ENCODE measurements at regions not wholly inside any gene's neighbourhood (a gene's known extent, or its start where the extent isn't known, plus 50 kb on each side); places are given as distances from the start of the nearest gene placed in this dataset.

DNA sequence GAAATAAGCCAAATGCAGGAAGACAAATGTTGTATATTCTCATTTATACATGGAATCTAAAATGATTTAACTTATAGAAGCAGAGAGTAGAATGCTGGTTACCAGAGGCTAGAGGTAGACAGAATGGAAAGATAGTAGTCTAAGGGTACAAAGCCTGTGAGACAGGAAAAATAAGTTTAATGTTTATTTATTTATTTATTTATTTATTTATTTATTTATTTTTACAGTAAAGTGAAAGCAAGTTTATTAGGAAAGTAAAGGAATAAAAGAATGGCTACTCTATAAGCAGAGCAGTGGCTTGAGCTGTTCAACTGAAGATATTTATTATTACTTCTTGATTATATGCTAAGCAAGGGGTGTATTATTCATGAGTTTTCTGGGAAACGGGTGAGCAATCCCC lies 203.2 kb downstream of the LAS1L start:
- Histone ChIP-seq H3K36me3 (ENCODE audit: insufficient read depth) (no peaks in the 10 kb centered on the region), H3K79me2 (replicated peaks; ENCODE audit: insufficient read depth) (no peaks in the 10 kb centered on the region), H3K4me2 (no peak overlapping the region), H3F3A (replicated peaks; ENCODE audit: low read depth) (no peaks in the 10 kb centered on the region), H3K4me1 (ENCODE audit: insufficient read depth) (no peaks in the 10 kb centered on the region), H2AFZ (no peak overlapping the region), H3K4me3 (no peak overlapping the region), H4K20me1 (replicated peaks; ENCODE audit: insufficient read depth) (no peaks in the 10 kb centered on the region), H3K9me2 (ENCODE audit: insufficient read depth) (no peaks in the 10 kb centered on the region), H3K27ac (ENCODE audit: low read depth) (no peak overlapping the region), H3K27me3 (ENCODE audit: insufficient read depth) (no peaks in the 10 kb centered on the region)
- no peaks in the 10 kb centered on the region for H3K36me3 Mint-ChIP-seq (ENCODE audit: low read depth)
- no peaks in the 10 kb centered on the region for H3K27me3 Mint-ChIP-seq (ENCODE audit: insufficient read depth, low read depth, poor library complexity)
- peaks cover 3% of the 10 kb centered on the region; the same call in 1 of the 3 replicates for H3K9me3 Mint-ChIP-seq
- H3K27ac Mint-ChIP-seq, result no peak overlapping the region
- H3K4me3 Mint-ChIP-seq, result no peak overlapping the region
- TF ChIP-seq NANOG (IDR thresholded peaks at IDR 0.05; ENCODE audit: borderline replicate concordance), result no peak
- TF ChIP-seq EZH2phosphoT487 (IDR thresholded peaks at IDR 0.05; ENCODE audit: unreplicated experiment), result no peak
- TF ChIP-seq, protein P1, sequence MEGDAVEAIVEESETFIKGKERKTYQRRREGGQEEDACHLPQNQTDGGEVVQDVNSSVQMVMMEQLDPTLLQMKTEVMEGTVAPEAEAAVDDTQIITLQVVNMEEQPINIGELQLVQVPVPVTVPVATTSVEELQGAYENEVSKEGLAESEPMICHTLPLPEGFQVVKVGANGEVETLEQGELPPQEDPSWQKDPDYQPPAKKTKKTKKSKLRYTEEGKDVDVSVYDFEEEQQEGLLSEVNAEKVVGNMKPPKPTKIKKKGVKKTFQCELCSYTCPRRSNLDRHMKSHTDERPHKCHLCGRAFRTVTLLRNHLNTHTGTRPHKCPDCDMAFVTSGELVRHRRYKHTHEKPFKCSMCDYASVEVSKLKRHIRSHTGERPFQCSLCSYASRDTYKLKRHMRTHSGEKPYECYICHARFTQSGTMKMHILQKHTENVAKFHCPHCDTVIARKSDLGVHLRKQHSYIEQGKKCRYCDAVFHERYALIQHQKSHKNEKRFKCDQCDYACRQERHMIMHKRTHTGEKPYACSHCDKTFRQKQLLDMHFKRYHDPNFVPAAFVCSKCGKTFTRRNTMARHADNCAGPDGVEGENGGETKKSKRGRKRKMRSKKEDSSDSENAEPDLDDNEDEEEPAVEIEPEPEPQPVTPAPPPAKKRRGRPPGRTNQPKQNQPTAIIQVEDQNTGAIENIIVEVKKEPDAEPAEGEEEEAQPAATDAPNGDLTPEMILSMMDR (conservative IDR thresholded peaks at IDR 0.05; ENCODE audit: low read depth in 2 of 2), result no peak
- TF ChIP-seq POLR2AphosphoS5 (IDR thresholded peaks at IDR 0.05; ENCODE audit: low read depth), result no peak
- TF ChIP-seq, protein P2, sequence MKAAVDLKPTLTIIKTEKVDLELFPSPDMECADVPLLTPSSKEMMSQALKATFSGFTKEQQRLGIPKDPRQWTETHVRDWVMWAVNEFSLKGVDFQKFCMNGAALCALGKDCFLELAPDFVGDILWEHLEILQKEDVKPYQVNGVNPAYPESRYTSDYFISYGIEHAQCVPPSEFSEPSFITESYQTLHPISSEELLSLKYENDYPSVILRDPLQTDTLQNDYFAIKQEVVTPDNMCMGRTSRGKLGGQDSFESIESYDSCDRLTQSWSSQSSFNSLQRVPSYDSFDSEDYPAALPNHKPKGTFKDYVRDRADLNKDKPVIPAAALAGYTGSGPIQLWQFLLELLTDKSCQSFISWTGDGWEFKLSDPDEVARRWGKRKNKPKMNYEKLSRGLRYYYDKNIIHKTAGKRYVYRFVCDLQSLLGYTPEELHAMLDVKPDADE (IDR thresholded peaks at IDR 0.05), result no peak
- TF ChIP-seq, protein P3, sequence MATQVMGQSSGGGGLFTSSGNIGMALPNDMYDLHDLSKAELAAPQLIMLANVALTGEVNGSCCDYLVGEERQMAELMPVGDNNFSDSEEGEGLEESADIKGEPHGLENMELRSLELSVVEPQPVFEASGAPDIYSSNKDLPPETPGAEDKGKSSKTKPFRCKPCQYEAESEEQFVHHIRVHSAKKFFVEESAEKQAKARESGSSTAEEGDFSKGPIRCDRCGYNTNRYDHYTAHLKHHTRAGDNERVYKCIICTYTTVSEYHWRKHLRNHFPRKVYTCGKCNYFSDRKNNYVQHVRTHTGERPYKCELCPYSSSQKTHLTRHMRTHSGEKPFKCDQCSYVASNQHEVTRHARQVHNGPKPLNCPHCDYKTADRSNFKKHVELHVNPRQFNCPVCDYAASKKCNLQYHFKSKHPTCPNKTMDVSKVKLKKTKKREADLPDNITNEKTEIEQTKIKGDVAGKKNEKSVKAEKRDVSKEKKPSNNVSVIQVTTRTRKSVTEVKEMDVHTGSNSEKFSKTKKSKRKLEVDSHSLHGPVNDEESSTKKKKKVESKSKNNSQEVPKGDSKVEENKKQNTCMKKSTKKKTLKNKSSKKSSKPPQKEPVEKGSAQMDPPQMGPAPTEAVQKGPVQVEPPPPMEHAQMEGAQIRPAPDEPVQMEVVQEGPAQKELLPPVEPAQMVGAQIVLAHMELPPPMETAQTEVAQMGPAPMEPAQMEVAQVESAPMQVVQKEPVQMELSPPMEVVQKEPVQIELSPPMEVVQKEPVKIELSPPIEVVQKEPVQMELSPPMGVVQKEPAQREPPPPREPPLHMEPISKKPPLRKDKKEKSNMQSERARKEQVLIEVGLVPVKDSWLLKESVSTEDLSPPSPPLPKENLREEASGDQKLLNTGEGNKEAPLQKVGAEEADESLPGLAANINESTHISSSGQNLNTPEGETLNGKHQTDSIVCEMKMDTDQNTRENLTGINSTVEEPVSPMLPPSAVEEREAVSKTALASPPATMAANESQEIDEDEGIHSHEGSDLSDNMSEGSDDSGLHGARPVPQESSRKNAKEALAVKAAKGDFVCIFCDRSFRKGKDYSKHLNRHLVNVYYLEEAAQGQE (IDR thresholded peaks at IDR 0.05; ENCODE audit: unreplicated experiment), result no peak
- no peaks in the 10 kb centered on the region for H3K4me1 Mint-ChIP-seq
- DNase-seq (ENCODE audit: low spot score) (no peak), ATAC-seq (no peak)

DNA sequence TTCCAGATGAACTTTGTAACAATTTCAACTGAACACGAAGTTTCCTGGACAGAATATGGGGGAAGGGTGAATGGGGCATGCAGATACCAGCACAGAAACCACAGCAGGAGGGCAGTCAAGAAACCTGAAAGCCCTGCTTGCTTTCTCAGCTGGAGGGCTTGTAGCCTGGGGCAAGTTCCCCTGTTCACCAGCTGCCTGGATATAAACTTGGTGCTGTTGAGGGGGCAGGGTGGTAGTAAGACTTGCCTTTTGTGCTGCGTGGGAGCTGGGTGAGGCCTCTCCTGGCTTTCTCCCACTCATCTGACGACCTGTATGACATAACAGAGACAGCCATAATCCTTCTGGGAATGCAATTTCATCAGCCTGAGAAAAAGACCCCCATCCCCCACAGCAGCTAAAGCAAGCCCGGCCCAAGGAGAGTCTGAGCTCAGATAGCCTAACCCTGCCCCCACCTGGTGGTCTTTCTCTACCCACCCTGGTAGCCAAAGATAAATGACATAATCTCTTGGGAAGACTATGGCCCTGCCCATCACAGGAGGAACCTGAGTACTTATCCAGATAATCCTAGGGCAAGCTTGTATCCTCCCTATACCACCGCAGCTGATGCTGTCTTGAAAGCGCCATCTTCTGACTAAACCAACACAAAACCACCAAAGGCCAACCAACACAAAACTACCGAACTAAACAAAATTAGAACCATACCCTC lies 234.3 kb downstream of the LAS1L start:
- H3K9me3 Mint-ChIP-seq, result peaks cover 14% of the 10 kb centered on the region; the same call in 1 of the 3 replicates
- no peak overlapping the region for H3K4me3 ChIP-seq
- H3K27ac ChIP-seq (ENCODE audit: low read depth), result peak overlapping the region; percentile 84; the same call in 1 of the 2 replicates
- H3K9me2 ChIP-seq (ENCODE audit: insufficient read depth), result no peaks in the 10 kb centered on the region
- peaks cover 17% of the 10 kb centered on the region; the same call in 2 of the 3 replicates for H3K36me3 Mint-ChIP-seq (ENCODE audit: low read depth)
- no peaks in the 10 kb centered on the region for H3K36me3 ChIP-seq (ENCODE audit: insufficient read depth)
- no peaks in the 10 kb centered on the region for H3K79me2 ChIP-seq (replicated peaks; ENCODE audit: insufficient read depth)
- TF ChIP-seq, protein P1 (conservative IDR thresholded peaks at IDR 0.05; ENCODE audit: low read depth in 2 of 2), result peak; percentile 42 to 58
- TF ChIP-seq ZNF114 (CRISPR knock-in tag; IDR thresholded peaks at IDR 0.05), result no peak
- TF ChIP-seq CREB1 (CRISPR knock-in tag; IDR thresholded peaks at IDR 0.05; ENCODE audit: low read depth), result no peak
- TF ChIP-seq, protein P2 (IDR thresholded peaks at IDR 0.05), result no peak
- no peak for TF ChIP-seq JUNB (IDR thresholded peaks at IDR 0.05; ENCODE audit: unreplicated experiment)
- no peak for TF ChIP-seq POLR2AphosphoS5 (IDR thresholded peaks at IDR 0.05; ENCODE audit: low read depth)
- H3K4me3 Mint-ChIP-seq, result no peak overlapping the region
- ATAC-seq (peak; percentile 92), DNase-seq (ENCODE audit: low spot score) (peak; percentile 66)
- no peak overlapping the region for H2AFZ ChIP-seq
- H3K4me1 ChIP-seq (ENCODE audit: insufficient read depth), result peaks cover 10% of the 10 kb centered on the region; the same call in 1 of the 2 replicates
- peak overlapping the region; percentile 94 for H3K27ac Mint-ChIP-seq
- peak overlapping the region; percentile 55; the same call in 1 of the 2 replicates for H3K4me2 ChIP-seq
- H3F3A ChIP-seq (replicated peaks; ENCODE audit: low read depth), result no peaks in the 10 kb centered on the region
- H3K4me1 Mint-ChIP-seq, result peaks cover 9% of the 10 kb centered on the region
- no peaks in the 10 kb centered on the region for H3K27me3 Mint-ChIP-seq (ENCODE audit: insufficient read depth, low read depth, poor library complexity)
- no peaks in the 10 kb centered on the region for H4K20me1 ChIP-seq (replicated peaks; ENCODE audit: insufficient read depth)
- H3K27me3 ChIP-seq (ENCODE audit: insufficient read depth), result no peaks in the 10 kb centered on the region
